Dedifferentiated amniotic fluid mesenchymal stem cell (primary cell): ENCODE measurements at regions not wholly inside any gene's neighbourhood (a gene's known extent, or its start where the extent isn't known, plus 50 kb on each side); places are given as distances from the start of the nearest gene placed in this dataset.

Experiments used
- DNase-seq: peaks from one replicate; pipeline ENCODE4 v3.0.0-alpha.2; 2016; ENCODE audit errors: extremely low spot score

GRCh38 chr1:235027076-235027861 is 101.4 kb downstream of the TOMM20 start:
- DNase-seq, result no peak

- DNase-seq, result no peak
Observed at GRCh38 chr1:235025422-235025984, 103.1 kb downstream of the TOMM20 start.

- DNase-seq, result no peak
Observed at GRCh38 chr1:235024711-235025421, 103.8 kb downstream of the TOMM20 start.

- DNase-seq, result no peak
Observed at GRCh38 chr1:235023711-235024439, 104.8 kb downstream of the TOMM20 start.

GRCh38 chr1:235022981-235023710 is 105.5 kb downstream of the TOMM20 start:
- no peak for DNase-seq

- DNase-seq, result no peak
Observed at GRCh38 chr1:235022341-235022980, 106.2 kb downstream of the TOMM20 start.

- no peak for DNase-seq
Observed at GRCh38 chr1:235021815-235022214, 106.8 kb downstream of the TOMM20 start.

GRCh38 chr1:235021321-235021720 is 107.3 kb downstream of the TOMM20 start:
- DNase-seq, result no peak

- no peak for DNase-seq
Observed at GRCh38 chr1:235019961-235020360, 108.7 kb downstream of the TOMM20 start.

- no peak for DNase-seq
Observed at GRCh38 chr1:235019471-235019870, 109.2 kb downstream of the TOMM20 start.

GRCh38 chr1:235018720-235019444 is 109.8 kb downstream of the TOMM20 start:
- DNase-seq, result no peak

- DNase-seq, result peak; percentile 79
Observed at GRCh38 chr1:235018161-235018560, 110.5 kb downstream of the TOMM20 start.

GRCh38 chr1:235017719-235018118 is 110.9 kb downstream of the TOMM20 start:
- DNase-seq, result no peak

- no peak for DNase-seq
Observed at GRCh38 chr1:235017191-235017590, 111.4 kb downstream of the TOMM20 start.

GRCh38 chr1:235015291-235015985 is 113.2 kb downstream of the TOMM20 start:
- no peak for DNase-seq

GRCh38 chr1:235014756-235015155 is 113.9 kb downstream of the TOMM20 start:
- no peak for DNase-seq

GRCh38 chr1:235013512-235013911 is 115.1 kb downstream of the TOMM20 start:
- DNase-seq, result no peak

- no peak for DNase-seq
Observed at GRCh38 chr1:235012436-235013210, 116.0 kb downstream of the TOMM20 start.
